ENCODE measurements at regions not wholly inside any gene's neighbourhood (a gene's known extent, or its start where the extent isn't known, plus 50 kb on each side); places are given as distances from the start of the nearest gene placed in this dataset.

GRCh38 chr2:8448824-8449556 is 232.9 kb upstream of the ID2 start:
- Histone ChIP-seq H3K36me3 (no peaks in the 10 kb centered on the region), H3K27ac (no peak overlapping the region), H3K27me3 (no peaks in the 10 kb centered on the region), H3K9me3 (no peaks in the 10 kb centered on the region), H3K4me3 (no peak overlapping the region), H3K4me1 (no peaks in the 10 kb centered on the region)
- no peak for ATAC-seq
- WGBS, 4 donors: 91 to 93% (median 92%) methylated on average over 10 of the region's 10 CpGs
- DNase-seq: no peak
- intact Hi-C loops (cut with DNase I): no loop called here
- TF ChIP-seq POLR2A (IDR thresholded peaks at IDR 0.05) (no peak), CTCF (IDR thresholded peaks at IDR 0.05) (no peak)

- ATAC-seq: no peak
- TF ChIP-seq POLR2A (IDR thresholded peaks at IDR 0.05): no peak
- TF ChIP-seq CTCF (IDR thresholded peaks at IDR 0.05): no peak
- Histone ChIP-seq H3K27me3 (peaks cover 0 to 2% (median 0%) of the 10 kb centered on the region in 9 donors), H3K4me1 (peaks cover 0 to 11% (median 0%) of the 10 kb centered on the region in 12 donors), H3K9me3 (no peaks in the 10 kb centered on the region), H3K27ac (no peak overlapping the region), H3K4me3 (no peak overlapping the region), H3K36me3 (no peaks in the 10 kb centered on the region)
- intact Hi-C loops (cut with DNase I): no loop called here
- no peak for DNase-seq
- 70 to 77% (median 75%) methylated on average over 5 of the region's 5 CpGs for WGBS, 4 donors
These were observed 230.6 kb upstream of the ID2 start for GRCh38 chr2:8451273-8451672.

- 73 to 91% (median 80%) methylated on average over 5 of the region's 5 CpGs for WGBS, 4 donors
- no peak for DNase-seq
- H3K36me3 ChIP-seq: no peaks in the 10 kb centered on the region
These were observed 229.6 kb upstream of the ID2 start for GRCh38 chr2:8452296-8452695.

GRCh38 chr2:8452979-8453903 is 228.6 kb upstream of the ID2 start:
- Histone ChIP-seq H3K4me3 (no peak overlapping the region), H3K4me1 (peaks cover 0 to 18% (median 2%) of the 10 kb centered on the region in 12 donors), H3K36me3 (no peaks in the 10 kb centered on the region), H3K27ac (no peak overlapping the region), H3K9me3 (no peaks in the 10 kb centered on the region), H3K27me3 (peaks cover 0 to 19% (median 9%) of the 10 kb centered on the region in 9 donors)
- DNase-seq (no peak), ATAC-seq (no peak)
- TF ChIP-seq POLR2A (IDR thresholded peaks at IDR 0.05) (no peak), CTCF (IDR thresholded peaks at IDR 0.05) (no peak)
- intact Hi-C loops (cut with DNase I): no loop called here
- 85 to 91% (median 89%) methylated on average over 15 of the region's 15 CpGs for WGBS, 4 donors

More at GRCh38 chr2:8452296-8452695, 229.6 kb upstream of the ID2 start:
- Histone ChIP-seq H3K27ac (no peak overlapping the region), H3K27me3 (peaks cover 0 to 11% (median 4%) of the 10 kb centered on the region in 9 donors), H3K9me3 (no peaks in the 10 kb centered on the region), H3K4me3 (no peak overlapping the region), H3K4me1 (peaks cover 0 to 18% (median 2%) of the 10 kb centered on the region in 12 donors)
- no peak for ATAC-seq
- intact Hi-C loops (cut with DNase I): no loop called here
- no peak for TF ChIP-seq POLR2A (IDR thresholded peaks at IDR 0.05)

Measured in heart left ventricle (tissue), 16 donors.